AG08395 (cell line): ENCODE measurements at regions not wholly inside any gene's neighbourhood (a gene's known extent, or its start where the extent isn't known, plus 50 kb on each side); places are given as distances from the start of the nearest gene placed in this dataset.
A peak's percentile ranks its signal among the peaks of the same experiment; 100 is the strongest.
"Not testable (repeated sequence)": the region's sequence is repeated elsewhere in the genome, so short reads cannot be mapped to it uniquely, and the experiment has no call there.

Experiments
- DNase-seq: peaks from one replicate; pipeline ENCODE4 v3.0.0; 2012; ENCODE audit warnings: mixed read lengths, low spot score

DNA sequence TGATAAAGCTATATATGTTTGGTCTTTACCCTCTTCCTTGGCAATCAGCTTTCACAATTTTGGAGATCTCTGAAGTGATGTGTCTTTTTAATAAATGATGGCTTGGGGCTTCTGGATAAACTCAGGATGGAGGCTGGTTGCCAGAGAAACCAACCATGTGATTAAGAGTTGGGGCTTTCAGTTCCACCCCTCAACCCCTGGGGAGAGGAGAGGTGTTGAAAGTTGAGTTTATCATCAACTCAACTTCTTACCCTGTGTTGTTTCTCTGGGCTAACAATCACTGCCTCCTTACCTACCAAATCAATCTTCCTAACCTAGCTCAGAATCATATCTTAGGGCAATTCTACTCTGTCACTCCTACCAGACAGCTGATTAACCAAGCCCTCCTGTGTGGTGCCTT lies 735.8 kb downstream of the ZPLD1 start:
- DNase-seq = no peak

DNA sequence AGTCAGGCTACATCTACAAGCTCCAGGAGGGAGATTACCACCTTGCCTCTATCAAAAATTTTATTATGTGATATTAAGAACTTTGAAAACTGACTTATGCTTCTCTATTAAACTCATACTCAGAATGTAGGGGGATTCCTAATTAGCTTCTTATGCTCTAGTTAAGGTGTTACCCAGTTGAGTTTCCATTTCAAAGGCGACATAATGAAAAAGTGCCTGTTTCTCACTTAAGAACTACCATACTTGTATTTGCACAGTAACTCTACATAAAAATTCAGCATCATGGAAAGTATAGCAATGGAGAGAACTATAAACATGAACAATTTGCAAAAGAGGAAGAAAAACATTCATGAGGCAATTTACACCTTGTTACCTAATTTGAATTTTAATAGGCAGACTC lies 739.1 kb downstream of the ZPLD1 start:
- DNase-seq = no peak

DNA sequence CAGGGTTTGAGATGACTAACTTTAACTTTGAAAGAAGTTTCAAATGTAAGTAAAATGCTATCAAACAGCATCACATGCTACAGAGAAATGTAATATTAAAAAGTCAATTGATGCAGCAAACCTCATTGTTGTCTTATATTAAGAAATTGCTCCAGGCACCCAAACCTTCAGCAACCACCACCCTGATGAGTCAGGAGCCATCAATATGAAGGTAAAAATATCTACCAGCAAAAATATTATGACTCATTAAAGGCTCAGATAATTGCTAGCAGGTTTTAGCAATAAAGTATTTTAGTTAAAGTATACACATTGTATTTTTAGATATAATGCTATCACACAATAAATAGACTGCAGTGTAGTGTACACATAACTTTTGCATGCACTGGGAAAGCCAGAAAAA lies 746.3 kb downstream of the ZPLD1 start:
- DNase-seq = no peak

DNA sequence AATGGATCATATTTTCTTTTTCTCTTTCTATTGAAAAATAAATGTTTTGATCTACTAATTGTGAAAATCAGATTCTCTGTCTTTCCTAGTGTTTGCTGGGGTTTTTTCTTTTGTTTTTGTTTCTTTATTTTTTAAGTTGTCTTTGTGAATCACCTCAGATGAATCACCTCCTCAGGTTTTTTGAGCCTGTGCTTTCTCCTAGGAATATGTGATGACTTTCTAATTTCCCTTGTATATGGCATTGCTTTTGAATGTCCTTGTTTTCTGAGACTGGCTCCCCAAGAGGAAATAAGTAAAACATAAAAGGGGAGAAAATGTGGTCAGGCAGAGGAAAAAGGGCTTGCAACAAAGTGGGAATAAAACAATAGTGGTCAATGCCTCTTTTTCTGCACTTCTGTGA lies 750.0 kb downstream of the ZPLD1 start:
- DNase-seq = no peak

DNA sequence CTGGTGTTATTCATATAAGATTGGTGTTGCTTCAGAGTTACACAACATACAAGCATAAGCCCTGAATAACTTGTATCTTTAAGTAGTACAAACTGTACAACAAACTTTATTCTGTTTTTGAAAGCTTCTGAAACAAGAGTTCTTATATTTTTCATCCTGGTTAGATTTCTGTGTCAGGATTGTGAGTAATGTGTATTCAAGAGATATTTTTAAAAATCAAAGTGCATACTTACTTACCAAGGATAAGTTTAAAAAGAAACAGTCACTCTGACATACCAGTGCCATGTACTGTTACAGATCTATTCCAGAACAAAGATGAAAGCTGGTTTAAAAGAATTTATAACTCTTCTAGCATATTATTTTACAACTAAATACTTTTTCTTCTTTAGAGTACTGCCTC lies 755.1 kb downstream of the ZPLD1 start:
- no peak for DNase-seq

DNA sequence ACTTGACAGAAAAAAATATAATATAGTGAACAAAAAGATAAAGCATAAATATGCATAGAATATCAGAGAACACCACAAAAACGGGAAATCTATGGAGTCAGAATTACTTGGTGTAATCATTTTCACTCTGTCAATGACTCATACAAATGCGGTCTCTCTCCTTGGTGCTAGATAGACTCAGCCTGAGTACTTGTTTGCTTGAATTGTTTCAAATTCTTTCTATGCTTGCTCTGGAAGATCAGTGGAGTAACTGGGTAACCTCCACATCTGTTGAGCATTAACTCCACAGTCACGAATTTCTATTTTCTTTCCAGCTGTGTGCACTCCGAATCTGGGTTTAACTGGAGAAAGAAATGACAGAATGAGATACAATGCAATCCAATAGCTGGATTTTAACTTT lies 760.4 kb downstream of the ZPLD1 start:
- peak; percentile 1 for DNase-seq

DNA sequence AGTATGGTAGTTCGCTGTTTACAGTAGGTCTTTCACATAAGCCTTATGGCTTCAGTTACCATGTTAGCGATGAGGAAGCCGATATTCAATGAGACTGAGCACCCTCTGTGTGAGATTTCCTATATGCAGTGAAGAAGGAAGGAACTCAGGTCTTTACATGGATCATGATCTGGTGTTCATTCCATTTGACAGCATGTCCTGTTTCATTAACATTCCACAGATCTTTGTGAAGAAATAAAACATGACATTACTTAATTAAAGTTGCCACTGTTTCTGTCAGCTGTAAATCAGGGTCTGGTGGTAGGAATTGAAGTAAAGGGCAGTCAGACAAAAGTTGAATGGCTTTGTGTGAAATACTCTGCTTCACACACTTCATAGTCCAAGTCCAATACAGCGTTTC lies 768.6 kb downstream of the ZPLD1 start:
- DNase-seq = no peak

DNA sequence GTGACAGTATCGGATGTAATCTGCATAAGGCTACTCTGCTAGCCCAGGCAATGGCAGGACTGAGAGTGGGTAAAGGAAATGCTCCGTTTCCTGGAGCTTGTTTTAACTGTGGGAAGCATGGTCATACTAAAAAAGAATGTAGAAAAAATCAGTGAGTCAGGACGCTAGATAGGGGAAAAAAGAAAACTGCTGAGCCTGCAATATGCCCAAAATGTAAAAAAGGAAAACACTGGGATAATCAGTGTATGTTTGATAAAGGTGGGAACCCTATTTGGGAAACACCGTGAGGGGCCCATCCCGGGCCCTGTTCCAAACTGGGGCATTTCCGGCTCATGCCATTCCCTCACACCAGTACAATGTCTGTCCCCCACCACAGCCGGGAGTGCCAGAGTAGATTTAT lies 775.8 kb downstream of the ZPLD1 start:
- no peak for DNase-seq

DNA sequence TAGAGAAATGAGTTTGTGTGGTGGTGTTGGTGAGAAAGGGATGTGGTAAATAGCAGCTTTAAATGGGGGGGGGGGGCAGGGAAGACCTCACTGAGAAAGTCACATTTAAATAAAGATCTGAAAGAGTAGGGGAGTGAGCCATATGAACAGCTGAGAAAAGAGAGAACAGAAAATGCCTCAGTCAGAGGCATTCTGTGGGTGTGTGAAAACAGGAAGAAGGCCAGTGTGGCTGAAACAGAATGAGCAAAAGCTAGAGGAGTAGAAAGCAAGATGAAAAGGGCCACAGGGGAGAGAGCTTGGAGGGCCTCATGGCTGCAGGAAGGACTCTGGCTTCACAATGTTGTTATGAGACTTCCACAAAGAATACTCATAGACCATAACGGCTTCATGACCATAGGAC lies 783.3 kb downstream of the ZPLD1 start:
- no peak for DNase-seq

DNA sequence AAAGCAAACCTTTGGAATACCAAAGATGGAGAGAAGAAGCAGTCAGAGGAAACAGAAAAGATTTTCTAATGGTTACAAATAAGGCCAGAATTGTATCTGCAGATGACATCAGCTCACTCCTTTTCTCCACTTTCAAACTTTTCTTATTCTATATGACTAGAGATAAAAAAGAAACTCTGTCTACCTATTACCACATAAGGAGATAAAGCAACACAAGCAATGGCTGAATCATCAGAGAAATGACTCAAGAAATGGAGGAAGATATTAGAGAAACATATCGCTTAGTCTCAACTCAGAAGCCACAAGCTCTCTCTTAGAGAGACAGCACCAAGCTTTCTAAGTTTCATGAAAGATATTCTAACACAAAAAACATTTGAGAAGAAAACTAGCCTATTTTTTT lies 784.0 kb downstream of the ZPLD1 start:
- DNase-seq = no peak

DNA sequence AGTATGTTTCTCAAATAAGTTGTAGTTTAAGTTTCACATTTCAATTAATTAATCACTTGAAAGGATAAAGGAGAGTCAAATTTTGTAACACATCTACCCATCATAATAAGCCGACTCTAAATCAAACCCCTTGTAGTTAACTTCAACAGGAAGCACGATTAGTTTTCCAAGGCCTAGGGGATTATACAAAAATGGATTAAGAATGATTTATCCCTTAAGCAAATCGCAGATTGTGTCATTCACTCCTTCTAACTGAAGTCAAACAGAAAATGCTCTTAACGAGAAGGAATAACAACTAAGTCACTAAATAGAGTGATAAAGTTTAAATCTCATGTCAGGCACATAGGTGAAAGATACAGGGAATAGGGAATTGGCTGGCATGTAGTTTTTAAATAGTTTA lies 792.8 kb downstream of the ZPLD1 start:
- no peak for DNase-seq

DNA sequence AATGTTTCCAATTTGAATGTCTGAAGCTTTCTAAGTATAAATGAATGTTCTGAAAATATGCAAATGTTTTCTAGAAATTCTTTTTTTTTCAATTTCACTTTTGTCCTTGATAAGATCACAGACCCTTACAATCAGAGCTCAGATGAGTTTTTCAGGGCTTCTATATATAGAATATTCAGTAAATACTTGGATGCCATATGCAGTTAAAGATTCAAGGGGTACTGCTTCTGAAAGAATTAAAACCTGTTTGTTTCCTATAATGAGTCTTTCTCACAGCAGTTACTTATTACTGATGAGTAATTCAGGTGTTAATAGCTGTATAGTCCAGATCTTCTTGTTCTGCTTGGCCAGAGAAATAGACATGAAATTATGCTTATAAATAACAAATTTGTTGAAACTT lies 812.6 kb downstream of the ZPLD1 start:
- no peak for DNase-seq

DNA sequence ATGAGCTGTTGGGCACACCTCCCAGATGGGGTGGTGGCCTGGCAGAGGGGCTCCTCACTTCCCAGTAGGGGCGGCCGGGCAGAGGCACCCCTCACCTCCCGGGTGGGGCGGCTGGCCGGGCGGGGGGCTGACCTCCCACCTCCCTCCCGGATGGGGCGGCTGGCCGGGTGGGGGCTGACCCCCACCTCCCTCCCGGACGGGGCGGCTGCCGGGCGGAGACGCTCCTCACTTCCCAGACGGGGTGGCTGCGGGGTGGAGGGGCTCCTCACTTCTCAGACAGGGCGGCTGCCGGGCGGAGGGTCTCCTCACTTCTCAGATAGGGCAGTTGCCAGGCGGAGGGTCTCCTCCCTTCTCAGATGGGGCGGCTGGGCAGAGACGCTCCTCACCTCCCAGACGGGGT lies 820.0 kb downstream of the ZPLD1 start:
- DNase-seq = not testable (repeated sequence)

DNA sequence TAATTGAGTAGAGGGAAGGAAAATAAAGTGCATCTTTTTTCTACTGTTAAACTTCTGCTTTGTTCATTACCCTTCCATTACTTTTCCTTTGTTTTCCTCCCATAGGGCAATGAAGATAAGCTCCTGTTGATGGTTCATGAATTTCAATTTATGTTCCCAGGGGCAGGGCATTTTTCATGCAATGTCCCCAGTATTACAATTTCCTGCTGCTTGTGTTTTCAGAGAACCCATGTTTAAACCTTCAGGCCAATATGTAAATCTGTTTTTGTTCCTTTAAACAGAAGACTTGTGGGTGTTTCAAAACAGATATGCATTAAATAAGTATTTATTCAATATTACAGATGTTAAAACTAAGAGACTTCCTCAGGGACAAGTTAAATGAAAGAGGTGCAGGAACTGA lies 834.5 kb downstream of the ZPLD1 start:
- no peak for DNase-seq

DNA sequence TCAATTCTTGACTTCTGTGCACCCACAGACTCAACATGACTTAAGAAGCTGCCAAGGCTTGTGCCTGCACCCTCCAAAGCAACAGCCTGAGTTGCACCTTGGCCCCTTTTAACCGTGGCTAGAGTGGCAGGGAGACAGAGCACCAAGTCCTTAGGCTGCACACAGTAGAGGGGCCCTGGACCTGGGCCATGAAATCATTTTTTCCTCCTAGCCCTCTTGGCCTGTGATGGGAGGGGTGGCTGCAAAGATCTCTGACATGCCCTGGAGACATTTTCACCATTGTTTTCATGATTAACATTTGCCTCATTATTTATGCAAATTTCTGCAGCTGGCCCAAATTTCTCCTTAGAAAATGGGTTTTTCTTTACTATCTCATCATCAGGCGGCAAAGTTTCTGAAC lies 836.8 kb downstream of the ZPLD1 start:
- no peak for DNase-seq

DNA sequence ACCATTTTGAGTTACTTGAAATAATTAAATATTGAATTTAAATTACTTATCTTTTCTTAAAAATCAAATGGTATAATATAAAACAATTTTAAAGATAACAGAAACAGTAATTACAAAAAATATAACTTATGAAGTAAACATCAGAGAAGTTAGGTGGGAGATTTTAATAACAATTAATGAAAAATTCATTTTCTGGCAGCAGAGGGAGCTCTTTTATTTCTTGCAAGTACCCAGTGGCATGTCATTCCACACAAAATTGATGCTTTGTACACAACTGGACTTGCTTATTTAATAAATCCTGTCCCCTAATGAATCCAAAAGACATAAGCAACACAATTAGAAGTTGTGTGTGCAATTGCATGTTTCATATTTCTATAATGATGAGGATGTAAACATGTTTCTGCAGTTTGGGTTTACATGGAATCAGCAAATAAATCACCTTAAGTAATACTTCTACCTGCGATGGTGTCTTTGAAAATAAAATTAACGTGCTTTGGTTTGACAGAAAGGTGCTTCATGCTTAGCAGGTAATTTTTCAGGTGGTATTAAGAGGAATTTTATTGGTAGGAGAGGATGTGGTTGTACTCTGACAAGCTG lies 861.3 kb downstream of the ZPLD1 start:
- DNase-seq = no peak

DNA sequence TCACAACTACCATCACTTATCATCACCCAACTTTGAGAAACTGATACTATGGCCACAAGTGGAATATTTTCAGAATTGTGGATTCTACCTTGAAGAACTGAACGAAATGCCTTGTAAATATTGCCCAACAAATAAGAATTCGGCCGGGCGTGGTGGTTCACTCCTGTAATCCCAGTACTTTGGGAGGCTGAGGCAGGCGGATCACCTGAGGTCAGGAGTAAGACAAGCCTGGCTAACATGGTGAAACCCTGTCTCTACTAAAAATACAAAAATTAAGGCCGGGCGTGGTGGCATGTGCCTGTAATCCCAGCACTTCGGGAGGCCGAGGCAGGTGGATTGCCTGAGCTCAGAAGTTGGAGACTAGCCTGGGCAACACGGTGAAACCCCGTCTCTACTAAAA lies 862.7 kb downstream of the ZPLD1 start:
- not testable (repeated sequence) for DNase-seq

DNA sequence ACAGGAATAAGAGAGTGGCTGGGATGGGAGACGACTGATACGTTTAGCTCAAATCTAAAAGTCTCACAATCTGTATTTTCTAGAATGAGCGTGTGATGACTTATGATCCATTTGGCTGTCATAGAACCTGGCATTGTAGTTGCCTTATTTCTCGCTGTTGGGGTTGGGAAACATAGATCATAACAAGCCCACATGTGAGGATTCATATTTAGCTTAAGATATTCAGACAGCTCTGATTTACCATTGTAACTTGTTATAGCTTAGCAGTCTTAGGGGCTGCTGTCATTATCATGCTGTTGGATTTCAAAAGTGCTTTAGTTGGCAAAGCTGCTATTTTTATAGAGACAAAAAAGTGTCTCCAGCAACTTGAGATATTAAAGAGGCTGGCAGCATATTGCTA lies 871.3 kb downstream of the ZPLD1 start:
- DNase-seq = no peak

DNA sequence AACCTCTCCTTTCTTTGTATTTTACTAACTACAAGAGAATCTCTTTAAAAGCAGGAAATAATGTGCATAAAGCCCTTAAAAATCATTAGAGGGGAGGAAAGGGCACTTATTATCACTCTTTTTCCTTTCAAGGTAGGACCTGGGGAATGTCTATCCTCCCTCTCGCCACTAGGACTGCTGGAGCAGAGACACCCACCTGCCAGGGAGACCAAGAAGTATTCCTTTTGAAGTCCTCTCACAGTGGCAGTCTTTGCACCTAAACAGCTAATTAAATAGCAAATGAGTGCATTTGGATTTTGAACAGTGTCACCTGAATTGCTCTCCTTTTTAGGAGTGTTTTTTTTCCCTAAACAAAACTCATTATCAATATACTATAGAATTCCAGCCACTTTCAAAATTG lies 874.1 kb downstream of the ZPLD1 start:
- no peak for DNase-seq

DNA sequence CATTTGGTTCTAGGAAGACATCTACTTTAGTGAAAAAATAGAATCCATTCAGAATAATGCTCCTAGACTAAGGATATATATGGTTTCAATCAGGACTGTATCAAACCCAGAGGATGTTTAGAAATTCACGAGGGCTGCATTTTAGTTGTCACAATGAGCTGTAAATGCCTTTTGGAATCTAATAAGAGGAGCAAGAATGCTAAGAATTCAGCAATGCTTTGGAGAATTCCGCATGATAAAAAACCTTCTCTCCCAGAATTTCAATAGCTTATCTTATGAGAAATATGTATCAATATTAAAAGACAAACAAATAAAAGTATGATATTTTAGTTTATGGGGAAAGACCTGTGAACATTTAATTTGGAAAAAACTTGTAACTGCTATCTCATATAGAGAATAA lies 885.1 kb downstream of the ZPLD1 start:
- no peak for DNase-seq

DNA sequence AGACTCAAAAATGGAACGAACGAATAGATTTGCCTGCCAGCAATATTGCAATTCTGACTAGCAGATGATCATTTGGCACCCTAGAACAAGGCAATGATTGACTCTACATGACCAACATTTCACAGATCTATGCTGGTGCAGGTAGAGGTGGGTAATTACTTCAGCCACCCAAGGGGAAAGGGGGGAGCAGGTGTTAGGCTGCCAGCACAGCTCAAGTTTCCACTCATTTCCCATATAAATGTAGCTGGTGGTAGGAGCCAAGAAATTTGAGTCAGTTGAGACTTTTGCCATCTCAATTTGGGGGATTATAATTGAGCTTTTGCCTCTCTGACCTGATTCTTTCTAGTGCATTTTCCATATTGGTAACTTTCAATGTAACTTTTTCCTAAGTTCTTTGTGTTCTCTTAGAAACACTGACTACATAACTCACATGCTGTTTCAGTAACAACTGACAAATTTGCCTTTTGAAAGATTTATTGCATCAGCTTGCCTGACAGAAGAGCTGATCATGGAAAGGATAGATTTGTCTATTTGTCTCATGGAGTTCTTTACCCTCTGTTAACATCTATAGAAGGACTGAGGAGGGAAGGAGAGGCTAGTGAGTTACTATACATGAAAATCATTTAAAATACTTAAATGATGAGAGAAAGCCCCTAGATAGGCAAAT lies 902.5 kb downstream of the ZPLD1 start:
- DNase-seq = no peak

DNA sequence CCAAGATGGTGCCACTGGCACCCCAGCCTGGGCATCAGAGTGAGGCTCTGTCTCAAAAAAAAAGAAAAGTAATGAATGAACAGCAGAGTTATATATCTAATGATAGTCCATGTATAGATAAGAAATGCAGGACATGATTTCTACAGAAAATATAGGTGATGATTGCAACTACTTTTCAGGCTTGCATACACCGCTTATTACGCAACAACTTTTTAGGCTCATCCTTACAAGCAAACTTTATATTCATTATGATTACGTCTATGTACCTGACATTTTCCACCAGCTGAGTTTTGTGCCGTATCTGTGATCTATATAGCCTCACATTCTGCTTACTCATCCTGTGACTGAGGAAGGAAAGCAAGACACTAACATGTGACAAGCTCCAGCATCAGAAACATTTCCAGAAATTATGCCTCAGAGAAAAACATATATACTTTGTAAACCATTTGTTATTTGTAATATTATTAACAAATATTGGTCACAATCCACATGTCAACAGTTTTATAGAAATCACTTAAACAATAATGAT lies 906.3 kb downstream of the ZPLD1 start:
- DNase-seq = no peak

DNA sequence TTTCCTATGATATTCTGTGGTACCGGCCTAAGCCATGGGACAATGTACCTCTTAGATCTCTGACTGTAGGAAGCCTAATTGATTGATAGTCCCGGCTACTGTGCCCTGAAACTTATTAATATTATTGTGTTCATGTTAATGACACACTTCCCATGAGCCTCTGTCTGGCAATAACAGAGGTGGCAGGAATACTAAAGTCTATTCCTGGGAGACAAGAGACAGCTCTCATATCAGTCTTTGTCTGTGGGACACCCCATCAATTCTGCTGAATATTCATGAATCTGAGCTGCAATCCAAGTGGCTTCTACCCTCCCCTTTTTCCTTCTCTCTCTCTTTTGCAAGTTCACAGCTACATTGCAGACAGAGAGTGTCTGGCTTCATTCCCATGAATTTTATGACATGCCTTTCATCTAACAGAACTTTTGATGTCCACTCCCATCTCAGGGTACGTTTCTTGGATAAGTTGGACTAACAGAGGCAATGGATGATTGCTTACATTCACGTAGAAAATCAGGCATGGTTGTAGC lies 907.5 kb downstream of the ZPLD1 start:
- DNase-seq = no peak

DNA sequence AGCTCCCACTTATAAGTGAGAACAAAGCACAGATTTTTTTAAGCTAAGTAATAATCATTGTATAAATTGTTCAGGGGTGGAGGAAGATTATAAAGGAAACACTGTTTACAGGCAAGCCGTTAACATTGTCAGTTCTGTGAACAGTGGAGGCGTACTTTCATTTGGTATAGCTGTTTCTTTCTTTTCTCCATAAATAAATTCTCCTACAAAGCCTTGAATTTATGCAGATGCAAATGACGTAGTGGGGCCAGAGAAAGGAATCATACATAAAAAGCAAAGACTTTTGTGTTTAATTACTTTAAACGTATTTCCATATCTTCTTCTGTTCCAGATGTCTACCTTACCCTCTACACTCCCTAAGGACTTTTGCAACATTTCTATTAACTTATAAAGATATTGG lies 914.9 kb downstream of the ZPLD1 start:
- DNase-seq = no peak
